Testis (tissue), 2 donors: ENCODE measurements at regions not wholly inside any gene's neighbourhood (a gene's known extent, or its start where the extent isn't known, plus 50 kb on each side); places are given as distances from the start of the nearest gene placed in this dataset.

Experiments used
- DNase-seq: peaks from one replicate; pipeline ENCODE4 v3.0.0-alpha.2; 2019
- H3K27ac ChIP-seq, 2 donors: fragments of 200-600 bp; sonication (generic); one replicate each; pipeline ENCODE4 v1.5.1; 2019
- H3K27me3 ChIP-seq: fragments of 200-600 bp; sonication (generic); one replicate; pipeline ENCODE4 v1.5.1; 2019
- H3K36me3 ChIP-seq: fragments of 200-600 bp; sonication (generic); one replicate; pipeline ENCODE4 v1.5.1; 2017; ENCODE audit warnings: low read depth; ENCODE audit errors: missing control alignments
- H3K4me1 ChIP-seq: fragments of 200-600 bp; sonication (generic); one replicate; pipeline ENCODE4 v1.5.1; 2019
- H3K4me3 ChIP-seq, 2 donors: fragments of 200-600 bp; sonication (generic); one replicate each; pipeline ENCODE4 v1.5.1; 2017 to 2019
- H3K9me3 ChIP-seq: fragments of 200-600 bp; sonication (generic); one replicate; pipeline ENCODE4 v1.5.1; 2017
- CTCF ChIP-seq, 3 experiments: fragments of 450-650 bp in 2 of 3; fragments of 200-600 bp in 1 of 3; sonication (generic) in 1 of 3; IDR thresholded peaks; one replicate each; pipeline ENCODE4 v1.5.1; 2016 to 2019; ENCODE audit warnings: antibody characterized with exemption in 3 of 3, mild to moderate bottlenecking in 2 of 3, moderate library complexity in 1 of 3
- POLR2A ChIP-seq: fragments of 450-650 bp; IDR thresholded peaks from one replicate; pipeline ENCODE4 v1.6.1; 2017; ENCODE audit warnings: antibody characterized with exemption, mild to moderate bottlenecking, moderate library complexity
- WGBS, 2 donors: methylation state at CpG; one replicate each; pipeline ENCODE4 v1.1.5; 2018; 5-methylcytosine and 5-hydroxymethylcytosine counted together
- intact Hi-C: fragments of 100-400 bp; cut with DNase I; formaldehyde crosslinking; loops from one replicate; pipeline ENCODE4 v1.15.1; 2023; ENCODE audit warnings: low total_unique reads

- intact Hi-C loops, result no loop called here
- 70 to 85% methylated on average over 6 to 11 of the region's 11 CpGs for WGBS, 2 donors
- no peaks in the 10 kb centered on the region for H3K27me3 ChIP-seq
- no peak for TF ChIP-seq POLR2A
- TF ChIP-seq CTCF (IDR thresholded peaks at IDR 0.05), result no peak
- peak overlapping the region; percentile 12 to 14 for H3K27ac ChIP-seq
- DNase-seq, result no peak
- peaks cover 43% of the 10 kb centered on the region for H3K4me1 ChIP-seq
- no peaks in the 10 kb centered on the region for H3K9me3 ChIP-seq
- no peak overlapping the region for H3K4me3 ChIP-seq
- H3K36me3 ChIP-seq, result no peaks in the 10 kb centered on the region
Observed at GRCh38 chr2:120941571-120942120, 206.0 kb downstream of the GLI2 start.

GRCh38 chr2:120942658-120943057 lies 207.0 kb downstream of the GLI2 start:
- H3K36me3 ChIP-seq, result no peaks in the 10 kb centered on the region
- TF ChIP-seq CTCF (IDR thresholded peaks at IDR 0.05) (no peak), POLR2A (no peak)
- H3K4me1 ChIP-seq, result peaks cover 34% of the 10 kb centered on the region
- no peaks in the 10 kb centered on the region for H3K27me3 ChIP-seq
- DNase-seq, result no peak
- H3K27ac ChIP-seq, result peak overlapping the region in 1 of 2 donors; percentile 12
- no peak overlapping the region for H3K4me3 ChIP-seq
- no peaks in the 10 kb centered on the region for H3K9me3 ChIP-seq
- intact Hi-C loops, result no loop called here
- 87 to 90% methylated on average over 15 of the region's 15 CpGs for WGBS, 2 donors

- intact Hi-C loops, result no loop called here
- 90 to 93% methylated on average over 6 to 9 of the region's 9 CpGs for WGBS, 2 donors
- H3K9me3 ChIP-seq, result no peaks in the 10 kb centered on the region
- TF ChIP-seq POLR2A, result no peak
- TF ChIP-seq CTCF (IDR thresholded peaks at IDR 0.05), result no peak
- H3K4me1 ChIP-seq, result peaks cover 29% of the 10 kb centered on the region
- H3K27ac ChIP-seq, result no peak overlapping the region
- DNase-seq, result no peak
- H3K4me3 ChIP-seq, result no peak overlapping the region
- no peaks in the 10 kb centered on the region for H3K27me3 ChIP-seq
- H3K36me3 ChIP-seq, result no peaks in the 10 kb centered on the region
Observed at GRCh38 chr2:120943403-120944034, 207.9 kb downstream of the GLI2 start.

GRCh38 chr2:120944575-120944974 lies 208.9 kb downstream of the GLI2 start:
- no peak overlapping the region for H3K27ac ChIP-seq
- WGBS, 2 donors, result 87 to 89% methylated on average over 7 to 8 of the region's 8 CpGs
- H3K27me3 ChIP-seq, result no peaks in the 10 kb centered on the region
- TF ChIP-seq CTCF (IDR thresholded peaks at IDR 0.05), result no peak
- TF ChIP-seq POLR2A, result no peak
- no peak for DNase-seq
- H3K4me1 ChIP-seq, result peaks cover 27% of the 10 kb centered on the region
- H3K4me3 ChIP-seq, result no peak overlapping the region
- H3K36me3 ChIP-seq, result no peaks in the 10 kb centered on the region
- H3K9me3 ChIP-seq, result no peaks in the 10 kb centered on the region
- intact Hi-C loops, result no loop called here

- no peaks in the 10 kb centered on the region for H3K27me3 ChIP-seq
- DNase-seq, result no peak
- no peak for TF ChIP-seq POLR2A
- no peak for TF ChIP-seq CTCF (IDR thresholded peaks at IDR 0.05)
- intact Hi-C loops, result no loop called here
- H3K4me1 ChIP-seq, result peaks cover 21% of the 10 kb centered on the region
- no peak overlapping the region for H3K27ac ChIP-seq
- no peaks in the 10 kb centered on the region for H3K9me3 ChIP-seq
- no peaks in the 10 kb centered on the region for H3K36me3 ChIP-seq
- no peak overlapping the region for H3K4me3 ChIP-seq
- 74% methylated on average over 10 of the region's 10 CpGs; no CpG with 5 or more reads in 1 of the 2 donors for WGBS, 2 donors
Observed at GRCh38 chr2:120945091-120945490, 209.4 kb downstream of the GLI2 start.
